CD4-positive, alpha-beta T cell treated with Interleukin-4 for 4 hours (primary cell): ENCODE measurements at regions not wholly inside any gene's neighbourhood (a gene's known extent, or its start where the extent isn't known, plus 50 kb on each side); places are given as distances from the start of the nearest gene placed in this dataset.

Experiments used
- DNase-seq: peaks from one replicate; pipeline ENCODE4 v3.0.0-alpha.2; 2020

DNA sequence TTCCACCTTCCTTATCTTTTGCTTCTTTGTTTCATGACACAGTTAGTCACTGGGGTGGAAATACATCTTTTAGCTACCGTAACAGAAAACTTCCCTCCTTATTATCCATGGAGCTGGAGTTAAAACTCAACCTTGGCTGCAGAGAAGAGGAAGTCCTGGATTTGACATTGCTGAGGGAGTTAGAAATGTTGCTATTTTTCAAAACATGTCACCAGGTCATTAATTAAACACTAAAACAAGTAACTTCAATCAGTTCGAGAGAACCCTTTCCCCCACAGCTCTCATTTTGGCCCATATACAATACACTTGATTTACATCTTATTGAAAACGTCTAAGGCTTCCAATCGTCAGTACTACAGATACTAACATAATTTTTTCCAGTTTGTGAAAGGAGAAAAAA is 237.9 kb upstream of the CD180 start:
- no peak for DNase-seq

- no peak for DNase-seq
Measured at GRCh38 chr5:67432606-67433005, 236.0 kb upstream of the CD180 start.

- no peak for DNase-seq
Measured at GRCh38 chr5:67431191-67431590, 234.6 kb upstream of the CD180 start.

DNA sequence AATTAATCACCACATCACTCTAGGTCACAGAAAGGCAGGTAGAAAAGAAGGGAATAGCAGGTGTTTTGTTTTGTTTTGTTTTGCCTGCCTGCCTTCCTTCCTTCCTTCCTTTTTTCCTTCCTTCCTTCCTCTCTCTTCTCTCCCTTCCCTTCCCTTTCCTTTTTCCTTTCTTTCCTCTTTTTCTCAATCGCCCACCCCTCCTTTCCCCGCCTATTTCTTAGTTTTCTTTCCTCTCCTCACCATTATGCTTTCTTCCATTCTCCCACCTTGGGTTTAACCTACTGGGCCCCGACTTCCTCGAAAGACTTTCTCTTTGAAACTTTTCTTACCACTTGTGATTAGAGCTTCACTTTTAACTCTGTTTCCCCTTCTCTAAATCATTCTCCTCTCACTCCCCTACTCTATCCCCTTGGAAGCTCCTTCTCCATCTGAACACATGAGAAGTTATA is 231.3 kb upstream of the CD180 start:
- no peak for DNase-seq

- no peak for DNase-seq
Measured at GRCh38 chr5:67426961-67427849, 230.6 kb upstream of the CD180 start.

DNA sequence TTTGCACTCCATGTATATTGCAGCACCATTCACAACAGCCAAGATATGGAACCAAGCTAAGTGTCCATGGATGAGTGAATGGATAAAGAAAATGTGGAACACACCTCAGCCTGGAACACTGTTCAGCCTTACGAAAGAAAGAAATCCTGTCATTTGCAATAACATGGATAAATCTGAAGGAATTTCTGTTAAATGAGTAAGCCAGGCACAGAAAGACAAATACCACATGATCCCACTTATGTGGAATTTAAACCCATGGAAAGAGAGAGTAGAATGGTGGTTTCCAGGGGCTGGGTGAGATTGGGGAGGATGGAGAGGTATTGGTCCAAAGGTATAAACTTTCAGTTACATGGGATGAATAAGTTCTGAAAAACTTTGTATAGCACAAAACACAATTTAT is 228.9 kb upstream of the CD180 start:
- no peak for DNase-seq

DNA sequence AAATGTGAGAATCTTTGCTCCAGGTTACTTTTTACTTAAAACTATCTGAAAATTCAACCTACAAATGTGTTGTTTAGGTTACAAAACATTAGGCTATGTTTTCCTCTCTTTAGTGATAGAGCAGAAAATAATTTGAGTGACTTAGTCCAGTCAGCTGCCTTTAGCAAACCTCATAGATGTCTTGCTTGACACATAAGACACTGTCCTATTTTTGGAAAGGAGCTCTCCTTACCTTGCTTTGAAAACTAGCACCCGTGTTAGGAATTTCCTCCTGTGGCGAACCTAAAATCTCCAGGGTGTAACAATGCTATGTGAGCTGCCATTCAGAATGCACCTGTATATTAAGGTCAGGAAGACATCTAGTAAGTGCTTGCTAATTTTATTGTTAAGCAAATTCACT is 221.2 kb upstream of the CD180 start:
- no peak for DNase-seq

DNA sequence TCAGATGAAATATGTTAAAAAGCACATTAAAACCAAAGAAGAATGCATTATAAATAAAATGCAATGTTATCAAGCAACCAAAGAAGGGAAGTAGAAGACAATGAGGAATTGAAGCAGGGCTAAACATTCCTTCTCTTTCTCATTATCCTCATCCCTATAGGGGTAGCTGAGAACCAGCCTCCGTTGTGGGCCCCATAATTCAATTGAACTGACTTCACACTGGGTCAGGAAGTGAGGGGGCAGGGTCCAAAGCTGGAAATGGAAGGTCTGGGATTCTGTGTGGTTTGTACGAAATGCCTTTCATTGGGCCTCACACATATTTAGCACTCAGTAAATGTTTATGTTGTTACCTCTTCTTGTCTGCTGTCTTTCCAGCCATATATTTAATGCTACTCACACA is 220.4 kb upstream of the CD180 start:
- no peak for DNase-seq

DNA sequence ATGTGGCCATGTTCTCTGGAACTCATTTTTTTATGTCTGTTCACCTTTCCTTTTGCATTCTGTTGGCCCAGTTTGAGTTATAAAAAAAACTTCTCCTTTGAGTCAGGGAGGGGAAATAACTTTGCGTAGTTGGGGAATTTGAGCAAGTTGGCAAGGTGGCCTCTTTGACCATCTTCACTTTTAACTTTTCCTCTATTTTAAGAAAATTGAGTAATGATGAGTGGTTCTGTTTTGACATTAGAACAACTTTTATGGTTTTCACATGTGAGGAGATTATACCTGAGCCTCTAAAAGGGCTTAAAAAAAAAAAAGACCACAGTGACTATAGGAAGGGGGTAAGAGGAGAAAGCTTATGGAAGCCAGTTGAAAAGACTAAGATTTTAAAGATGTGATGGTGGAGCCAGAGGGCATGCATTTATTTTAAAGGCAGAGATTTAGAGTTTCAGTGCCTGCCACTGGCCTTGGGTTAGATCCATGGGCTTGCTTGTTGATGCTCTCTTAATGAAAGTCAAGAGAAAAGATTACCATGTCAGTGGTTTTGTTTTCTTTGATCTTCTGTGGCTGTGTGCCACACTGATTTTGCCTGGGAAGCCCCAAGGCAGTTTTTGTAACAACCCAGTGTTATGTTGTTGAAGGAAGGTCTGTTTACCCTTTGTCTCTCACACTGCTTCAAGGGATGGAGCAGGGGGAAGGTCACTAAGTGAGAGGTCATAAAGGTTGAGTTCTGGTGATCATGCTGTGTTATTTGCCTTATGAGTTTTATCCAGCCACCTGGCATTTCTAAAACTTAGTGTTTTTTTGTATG is 219.7 kb upstream of the CD180 start:
- DNase-seq, result no peak

- DNase-seq, result no peak
Measured at GRCh38 chr5:67414712-67415111, 218.1 kb upstream of the CD180 start.

GRCh38 chr5:67413721-67414120 is 217.1 kb upstream of the CD180 start:
- no peak for DNase-seq

DNA sequence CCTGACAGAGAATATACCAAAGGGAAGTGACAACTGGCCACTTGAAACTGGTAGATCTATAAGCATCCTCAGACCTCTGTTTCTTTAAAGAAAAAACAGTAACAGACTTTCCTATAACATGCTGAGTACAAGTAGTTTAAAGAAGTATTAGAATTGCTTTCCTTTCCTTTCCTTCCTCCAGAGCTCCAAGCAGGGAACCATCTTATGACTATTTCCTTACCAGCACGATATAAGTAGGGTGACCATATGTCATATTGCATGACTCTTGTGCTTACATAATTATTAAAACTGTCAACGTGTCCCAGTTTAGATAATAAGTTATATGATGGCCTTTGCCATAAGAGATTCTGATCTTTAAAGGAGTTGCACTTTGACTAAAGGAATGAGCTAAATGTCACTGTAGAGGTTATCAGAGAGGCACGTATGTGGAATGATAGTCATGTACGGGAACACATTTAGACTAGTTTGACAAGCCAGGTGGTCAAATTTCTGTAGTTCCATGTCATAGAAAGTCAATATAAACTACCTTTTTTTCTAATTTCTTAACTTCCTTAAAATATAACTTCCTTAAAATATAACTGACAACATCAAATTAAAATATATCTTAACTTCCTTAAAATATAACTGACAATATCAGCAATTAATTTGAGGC is 212.7 kb upstream of the CD180 start:
- DNase-seq, result no peak

GRCh38 chr5:67407979-67408378 is 211.4 kb upstream of the CD180 start:
- no peak for DNase-seq

GRCh38 chr5:67405755-67406154 is 209.2 kb upstream of the CD180 start:
- no peak for DNase-seq

- no peak for DNase-seq
Measured at GRCh38 chr5:67405101-67405364, 208.4 kb upstream of the CD180 start.

GRCh38 chr5:67404256-67405100 is 207.9 kb upstream of the CD180 start:
- no peak for DNase-seq

DNA sequence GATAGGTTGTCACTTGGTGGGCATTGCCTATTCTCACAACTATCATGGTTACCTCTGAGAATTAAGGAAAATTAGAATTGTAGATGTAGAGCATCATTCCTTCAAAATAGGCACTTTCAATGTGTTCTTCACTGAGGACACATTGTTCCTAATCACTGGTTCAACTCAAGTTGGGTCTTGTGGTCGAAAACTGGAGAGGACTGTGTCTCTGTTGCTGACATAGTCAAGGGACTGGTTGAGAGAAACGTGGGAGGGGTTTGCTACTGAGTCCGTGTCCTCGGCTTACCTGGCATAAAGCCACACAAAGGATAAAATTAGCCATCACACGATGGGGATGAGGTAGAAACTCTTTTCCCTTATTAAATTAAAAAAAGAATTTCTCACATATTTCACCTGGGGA is 205.9 kb upstream of the CD180 start:
- DNase-seq, result no peak

DNA sequence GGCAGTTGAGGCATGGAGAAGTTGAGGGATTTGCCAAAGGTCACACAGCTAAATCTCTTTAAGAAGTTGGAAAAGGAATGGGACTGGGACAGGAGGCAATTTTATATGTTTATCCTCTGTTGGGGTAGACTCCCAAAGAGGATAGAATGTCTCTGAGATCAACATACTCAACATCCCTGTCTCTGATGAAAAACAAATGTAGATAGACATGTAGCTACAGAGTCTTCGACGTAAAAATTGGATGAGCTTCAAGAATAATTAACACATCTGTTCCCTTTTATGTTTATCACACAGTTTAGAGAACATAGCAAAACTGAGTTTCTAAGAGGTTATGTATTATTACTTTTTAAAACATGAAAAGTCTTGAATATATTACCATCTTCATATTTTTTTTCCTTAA is 204.6 kb upstream of the CD180 start:
- no peak for DNase-seq

DNA sequence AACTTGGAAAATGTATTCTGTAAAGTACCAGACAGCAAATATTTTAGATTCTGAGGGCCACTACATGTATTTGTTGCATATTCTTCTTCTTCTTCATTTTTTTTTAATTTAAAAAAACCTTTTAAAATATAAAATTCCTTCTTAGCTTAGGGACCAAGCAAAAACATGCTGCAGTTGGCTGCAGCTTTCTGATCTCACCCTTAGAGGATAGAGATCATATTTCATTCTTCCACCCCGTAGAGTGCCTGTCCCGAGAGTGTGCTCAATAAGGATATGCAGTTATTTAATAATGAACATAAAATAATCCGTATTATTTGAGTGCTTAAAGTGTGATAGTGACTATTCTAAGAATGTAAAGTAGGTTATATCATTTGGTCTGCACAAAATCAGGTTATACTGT is 204.2 kb upstream of the CD180 start:
- no peak for DNase-seq

GRCh38 chr5:67395790-67396418 is 199.3 kb upstream of the CD180 start:
- DNase-seq, result no peak

GRCh38 chr5:67393211-67393610 is 196.6 kb upstream of the CD180 start:
- no peak for DNase-seq

DNA sequence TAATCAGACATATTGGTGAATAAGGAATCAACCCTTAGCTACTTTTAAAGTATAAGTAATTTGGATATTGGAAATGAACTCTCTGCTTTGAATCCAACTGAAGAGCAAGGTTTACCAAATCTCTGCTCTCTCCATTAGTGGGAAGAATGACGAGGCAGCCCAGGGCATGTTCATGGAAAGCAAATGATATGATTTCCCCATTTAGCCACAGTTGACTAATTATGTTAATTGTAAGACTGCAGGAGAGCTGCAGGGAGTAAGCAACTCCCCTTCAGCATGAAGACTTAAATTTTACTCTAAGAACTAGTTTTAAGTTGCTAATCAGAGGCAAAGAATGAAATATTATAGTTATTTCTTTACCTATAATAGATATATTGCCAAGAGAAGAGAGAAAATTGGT is 194.3 kb upstream of the CD180 start:
- no peak for DNase-seq

GRCh38 chr5:67383451-67383850 is 186.9 kb upstream of the CD180 start:
- DNase-seq, result no peak
